GM13977 (cell line): ENCODE measurements at regions not wholly inside any gene's neighbourhood (a gene's known extent, or its start where the extent isn't known, plus 50 kb on each side); places are given as distances from the start of the nearest gene placed in this dataset.

Source experiments
- DNase-seq: peaks from one replicate; pipeline ENCODE4 v3.0.0; 2012; ENCODE audit warnings: low spot score
- CTCF ChIP-seq: IDR thresholded peaks from 2 replicates; pipeline ENCODE4 v1.5.1; 2012; ENCODE audit warnings: mild to moderate bottlenecking, control low read depth; ENCODE audit not compliant: insufficient read depth; ENCODE audit errors: extremely low read depth, missing control alignments
- in situ Hi-C: fragments of 300-500 bp; cut with MboI; formaldehyde crosslinking; loops from one replicate; pipeline ENCODE4 v1.12.0; 2022; ENCODE audit warnings: low sequenced_read_pairs, low pct_unique_long_range_greater_than_20kb, mixed read lengths, inconsistent platforms; ENCODE audit not compliant: unreplicated experiment

GRCh38 chr13:34657716-34658115, 284.4 kb upstream of the NBEA start:
- in situ Hi-C loops = no loop called here
- no peak for TF ChIP-seq CTCF
- no peak for DNase-seq

GRCh38 chr13:34667286-34668218, 274.5 kb upstream of the NBEA start:
- no peak for DNase-seq
- TF ChIP-seq CTCF = no peak
- in situ Hi-C loops = no loop called here

DNA sequence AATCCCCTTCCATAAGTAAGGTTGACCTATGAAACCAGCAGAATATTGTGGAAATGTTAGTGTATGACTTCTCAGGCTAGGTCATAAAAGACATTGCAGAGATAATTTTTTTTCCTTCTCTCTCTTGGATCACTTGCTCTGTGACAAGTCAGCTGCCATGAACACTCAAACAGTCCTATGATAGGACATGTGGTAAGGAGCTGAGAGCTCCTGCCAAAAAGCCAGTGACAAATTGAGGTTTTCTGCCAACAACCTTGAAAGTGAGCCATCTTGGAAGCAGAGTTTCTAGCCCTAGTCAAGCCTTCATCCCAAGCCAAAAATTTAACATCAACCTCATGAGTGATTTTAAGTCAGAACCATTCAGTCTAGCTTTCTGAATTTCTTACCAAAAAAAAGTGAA, 270.9 kb upstream of the NBEA start:
- in situ Hi-C loops = no loop called here
- no peak for TF ChIP-seq CTCF
- no peak for DNase-seq

DNA sequence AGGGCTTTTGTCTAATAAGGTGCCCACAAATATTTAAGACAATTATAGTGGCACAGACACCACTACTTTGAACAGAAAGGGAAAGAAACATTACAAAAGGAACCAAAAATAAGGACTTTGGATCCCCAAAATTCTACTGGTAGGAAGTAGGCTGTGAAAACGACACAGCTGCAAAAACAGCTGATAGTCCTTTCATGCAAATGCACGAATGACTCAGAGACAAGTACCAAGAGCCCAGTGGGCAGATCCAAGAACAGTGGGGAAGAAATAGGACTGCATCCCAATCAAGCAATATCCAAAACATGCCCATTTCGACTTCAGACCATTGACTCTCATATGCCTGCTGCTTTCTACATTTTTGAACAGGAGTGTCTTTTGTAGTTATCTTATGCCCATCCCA, 269.4 kb upstream of the NBEA start:
- no peak for DNase-seq
- in situ Hi-C loops = no loop called here
- TF ChIP-seq CTCF = no peak

DNA sequence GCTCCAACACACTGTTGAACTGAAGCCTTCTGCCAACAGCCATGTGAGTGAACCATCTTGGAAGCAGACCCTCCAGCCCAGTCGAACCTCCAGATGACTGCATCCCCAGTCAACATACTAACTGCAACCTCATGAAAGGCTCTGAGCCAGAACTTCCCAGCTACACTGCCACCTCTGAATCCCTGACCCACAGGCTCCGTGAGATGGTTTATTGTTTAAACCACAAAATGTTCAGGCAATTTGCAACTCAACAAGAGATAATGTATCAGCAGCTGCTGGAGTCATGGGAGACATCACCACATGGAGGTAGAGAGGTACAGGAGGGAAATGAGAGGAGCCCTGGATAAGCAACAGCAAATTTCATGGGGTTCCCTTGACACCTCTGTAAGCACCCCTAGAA, 266.4 kb upstream of the NBEA start:
- in situ Hi-C loops = no loop called here
- no peak for DNase-seq
- no peak for TF ChIP-seq CTCF

GRCh38 chr13:34678154-34678553, 263.9 kb upstream of the NBEA start:
- in situ Hi-C loops = no loop called here
- DNase-seq = no peak
- TF ChIP-seq CTCF = no peak
